H1 (cell line): ENCODE measurements at regions not wholly inside any gene's neighbourhood (a gene's known extent, or its start where the extent isn't known, plus 50 kb on each side); places are given as distances from the start of the nearest gene placed in this dataset.

Source experiments
- ZNF274 ChIP-seq: IDR thresholded peaks from 2 replicates; pipeline ENCODE4 v1.7.0; 2012; ENCODE audit warnings: low read length, borderline replicate concordance; ENCODE audit errors: extremely low read depth

DNA sequence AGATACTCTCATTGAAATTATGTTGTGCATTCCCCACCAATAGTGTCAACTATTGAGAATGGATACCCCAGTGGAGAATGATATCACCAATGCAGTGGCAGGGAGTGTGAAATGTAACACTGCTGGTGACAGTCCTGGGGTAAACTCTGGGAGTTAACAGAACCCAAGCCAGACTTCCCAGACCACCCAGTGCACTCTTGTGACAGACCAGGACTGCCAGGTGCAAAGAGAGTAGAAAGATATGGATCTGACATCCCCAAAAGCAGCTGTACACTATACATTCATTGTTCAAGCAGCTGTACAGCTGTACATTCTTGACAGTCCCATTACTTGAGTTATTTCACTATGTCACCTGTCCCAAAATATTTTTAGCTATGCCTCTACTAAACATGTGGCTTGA lies 886.6 kb downstream of the DIAPH3 start (continued):
- TF ChIP-seq ZNF274: no peak
